ENCODE measurements at regions not wholly inside any gene's neighbourhood (a gene's known extent, or its start where the extent isn't known, plus 50 kb on each side); places are given as distances from the start of the nearest gene placed in this dataset.
A peak's percentile ranks its signal among the peaks of the same experiment; 100 is the strongest.
"Not testable (repeated sequence)": the region's sequence is repeated elsewhere in the genome, so short reads cannot be mapped to it uniquely, and the experiment has no call there.

DNA sequence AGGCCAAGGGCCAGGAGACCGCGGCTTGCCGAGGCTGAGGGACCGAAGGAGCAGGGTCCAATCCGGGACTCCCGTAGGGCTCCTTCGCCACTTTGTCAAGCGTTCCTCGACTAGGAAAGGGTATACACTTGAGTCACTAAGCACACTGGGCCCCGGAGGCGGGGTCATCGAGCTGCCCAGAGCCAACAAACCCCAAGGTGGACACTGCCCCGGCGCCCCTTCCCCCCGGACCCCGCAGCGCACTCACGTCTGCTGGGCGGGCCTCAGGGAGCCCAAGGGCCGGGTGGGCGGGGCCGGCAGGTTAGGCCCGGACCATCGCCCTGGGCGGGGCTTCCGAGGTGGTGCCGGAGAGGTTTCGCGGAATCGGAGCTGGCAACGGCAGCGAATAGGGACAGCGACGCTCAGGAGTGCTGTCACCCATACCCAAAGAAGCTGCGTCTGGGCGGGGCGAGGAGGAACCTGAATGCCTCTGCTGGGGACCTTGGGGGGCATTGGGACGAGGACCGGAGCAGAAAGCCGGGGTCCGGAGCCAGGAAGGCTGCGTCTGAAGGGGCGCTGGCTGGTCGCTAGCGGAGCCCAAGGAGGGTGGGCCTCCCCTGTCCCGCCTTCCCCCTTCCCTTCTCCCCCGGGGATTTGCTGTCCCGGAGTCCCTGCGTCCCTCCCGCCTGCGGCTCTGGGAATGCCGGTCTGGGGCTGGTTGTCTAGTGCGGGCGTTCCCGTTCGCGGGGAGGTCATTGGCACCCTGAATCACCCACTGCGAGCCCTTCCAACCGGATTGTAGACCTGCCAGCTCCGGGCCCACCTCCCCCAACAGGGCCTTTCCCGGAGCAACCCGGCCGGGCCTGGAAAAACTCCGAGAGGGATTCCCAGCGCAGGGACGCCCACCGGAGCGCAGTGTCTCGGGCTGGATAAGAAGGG is 118.2 kb upstream of the SMURF2 start:
- H3K4me3 Mint-ChIP-seq: peak overlapping the region; percentile 73
- no peaks in the 10 kb centered on the region for H3K9me3 Mint-ChIP-seq
- no peaks in the 10 kb centered on the region for H3K36me3 Mint-ChIP-seq (ENCODE audit: low read depth)
- H3K27me3 Mint-ChIP-seq (ENCODE audit: low read depth, poor library complexity): peaks cover 81% of the 10 kb centered on the region
- H3K4me1 Mint-ChIP-seq: peaks cover 32% of the 10 kb centered on the region
- no peak overlapping the region for H3K27ac Mint-ChIP-seq
- TF ChIP-seq, protein P1, sequence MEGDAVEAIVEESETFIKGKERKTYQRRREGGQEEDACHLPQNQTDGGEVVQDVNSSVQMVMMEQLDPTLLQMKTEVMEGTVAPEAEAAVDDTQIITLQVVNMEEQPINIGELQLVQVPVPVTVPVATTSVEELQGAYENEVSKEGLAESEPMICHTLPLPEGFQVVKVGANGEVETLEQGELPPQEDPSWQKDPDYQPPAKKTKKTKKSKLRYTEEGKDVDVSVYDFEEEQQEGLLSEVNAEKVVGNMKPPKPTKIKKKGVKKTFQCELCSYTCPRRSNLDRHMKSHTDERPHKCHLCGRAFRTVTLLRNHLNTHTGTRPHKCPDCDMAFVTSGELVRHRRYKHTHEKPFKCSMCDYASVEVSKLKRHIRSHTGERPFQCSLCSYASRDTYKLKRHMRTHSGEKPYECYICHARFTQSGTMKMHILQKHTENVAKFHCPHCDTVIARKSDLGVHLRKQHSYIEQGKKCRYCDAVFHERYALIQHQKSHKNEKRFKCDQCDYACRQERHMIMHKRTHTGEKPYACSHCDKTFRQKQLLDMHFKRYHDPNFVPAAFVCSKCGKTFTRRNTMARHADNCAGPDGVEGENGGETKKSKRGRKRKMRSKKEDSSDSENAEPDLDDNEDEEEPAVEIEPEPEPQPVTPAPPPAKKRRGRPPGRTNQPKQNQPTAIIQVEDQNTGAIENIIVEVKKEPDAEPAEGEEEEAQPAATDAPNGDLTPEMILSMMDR (IDR thresholded peaks at IDR 0.05): no peak
- DNase-seq: peak; percentile 67

DNA sequence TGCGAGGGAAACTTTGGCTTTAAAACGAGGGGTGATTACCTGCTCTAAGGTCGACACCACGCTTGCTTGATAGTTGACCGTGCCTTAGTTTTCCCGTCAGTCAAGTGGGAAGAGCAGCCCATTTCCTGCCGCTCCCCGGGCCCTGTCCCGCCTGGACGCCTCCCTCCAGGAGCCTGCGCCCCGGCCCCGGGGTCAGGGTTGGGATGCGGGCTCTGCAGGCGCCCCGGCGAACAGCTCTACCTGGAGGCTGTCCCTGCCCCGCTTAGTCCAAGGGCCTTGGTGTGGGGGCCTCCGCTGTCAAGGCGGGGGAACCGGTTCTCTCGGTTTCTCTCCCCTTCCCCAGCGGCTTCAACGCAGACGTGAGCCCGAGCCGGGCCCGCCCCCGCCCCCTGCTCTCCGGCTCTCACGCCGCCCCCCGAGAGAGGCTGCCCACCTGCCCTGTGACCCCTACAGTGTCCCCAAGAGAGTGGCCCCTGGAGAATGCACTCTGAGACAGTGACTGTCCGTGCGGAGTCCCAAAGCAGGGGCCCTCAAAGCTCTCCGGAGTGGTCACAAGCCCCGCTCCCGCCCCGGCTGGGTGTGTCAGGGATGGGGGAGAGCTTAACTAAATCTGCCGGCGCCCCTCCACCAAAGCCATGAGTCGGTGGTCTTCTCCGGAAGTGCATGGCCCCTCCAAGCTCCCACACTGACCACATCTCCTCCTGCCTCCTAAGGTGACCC is 117.4 kb upstream of the SMURF2 start:
- H3K27ac Mint-ChIP-seq: no peak overlapping the region
- TF ChIP-seq, protein P1 (IDR thresholded peaks at IDR 0.05): no peak
- H3K27me3 Mint-ChIP-seq (ENCODE audit: low read depth, poor library complexity): peaks cover 84% of the 10 kb centered on the region
- peaks cover 32% of the 10 kb centered on the region for H3K4me1 Mint-ChIP-seq
- peak overlapping the region; percentile 36 for H3K4me3 Mint-ChIP-seq
- H3K36me3 Mint-ChIP-seq (ENCODE audit: low read depth): no peaks in the 10 kb centered on the region
- no peak for DNase-seq
- no peaks in the 10 kb centered on the region for H3K9me3 Mint-ChIP-seq

DNA sequence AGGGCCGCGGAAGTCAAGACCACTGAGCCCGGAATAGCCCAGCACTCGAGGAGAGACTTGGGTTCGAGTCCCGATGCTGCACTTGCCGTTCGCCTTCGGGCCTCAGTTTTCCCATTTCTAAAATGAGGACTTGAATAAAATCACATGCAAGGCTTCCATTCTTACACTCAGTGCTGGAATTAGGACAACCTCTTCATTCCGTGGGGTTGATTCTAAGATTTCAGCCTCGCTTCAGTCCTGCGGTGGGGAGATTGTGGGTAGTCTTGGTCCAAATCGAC is 116.9 kb upstream of the SMURF2 start:
- not testable (repeated sequence) for DNase-seq; H3K9me3 Mint-ChIP-seq; H3K36me3 Mint-ChIP-seq (ENCODE audit: low read depth); H3K27ac Mint-ChIP-seq
- Mint-ChIP-seq H3K4me1 (peaks cover 27% of the 10 kb centered on the region), H3K4me3 (peak overlapping the region; percentile 69), H3K27me3 (ENCODE audit: low read depth, poor library complexity) (peaks cover 84% of the 10 kb centered on the region)

DNA sequence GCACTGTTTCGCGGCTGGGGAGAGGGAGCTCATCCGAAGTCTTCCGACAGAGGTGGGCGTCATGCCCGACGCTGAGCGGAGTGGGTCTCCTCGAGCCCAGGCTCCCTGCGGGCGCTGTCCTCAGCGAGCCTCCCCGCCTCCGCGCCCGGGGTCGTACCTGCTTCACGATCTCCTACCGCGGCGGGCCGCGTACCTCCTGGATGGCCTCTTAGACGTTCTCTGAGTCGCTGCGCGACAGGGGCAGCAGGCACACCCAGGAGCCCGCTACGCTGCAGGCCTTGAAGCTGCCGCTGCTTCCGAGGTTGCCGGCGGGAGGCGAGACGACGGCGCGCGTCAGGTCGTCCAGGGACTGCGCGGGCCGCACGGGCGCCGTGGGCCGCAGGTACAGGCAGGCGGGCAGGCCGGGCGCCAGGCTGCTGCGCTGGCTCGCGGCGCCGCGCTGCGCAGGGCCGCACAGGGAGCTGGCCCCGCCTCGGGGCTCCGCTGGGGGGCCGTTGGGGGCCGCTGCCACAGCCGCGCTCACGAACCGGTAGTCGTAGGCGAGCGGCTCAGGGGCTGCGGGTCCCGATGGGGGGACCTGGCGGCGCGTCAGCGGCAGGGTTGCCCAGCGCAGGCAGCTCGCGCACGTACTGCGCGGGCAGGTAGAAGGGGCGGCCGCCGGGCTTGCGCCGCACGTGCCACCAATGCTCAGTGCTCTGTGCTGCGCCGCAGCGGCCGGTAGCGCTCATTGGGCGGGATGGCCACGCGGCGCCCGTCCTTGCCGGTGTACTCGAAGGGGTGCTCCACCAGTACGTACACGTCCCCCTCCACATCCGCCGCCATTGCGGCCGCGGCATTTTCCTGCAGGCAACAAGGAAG is 116.4 kb upstream of the SMURF2 start:
- Mint-ChIP-seq H3K27ac (no peak overlapping the region), H3K27me3 (ENCODE audit: low read depth, poor library complexity) (peaks cover 83% of the 10 kb centered on the region), H3K4me1 (peaks cover 24% of the 10 kb centered on the region), H3K9me3 (no peaks in the 10 kb centered on the region), H3K4me3 (peak overlapping the region; percentile 69), H3K36me3 (ENCODE audit: low read depth) (no peaks in the 10 kb centered on the region)
- peak; percentile 48 for DNase-seq
- TF ChIP-seq, protein P1 (IDR thresholded peaks at IDR 0.05): no peak

DNA sequence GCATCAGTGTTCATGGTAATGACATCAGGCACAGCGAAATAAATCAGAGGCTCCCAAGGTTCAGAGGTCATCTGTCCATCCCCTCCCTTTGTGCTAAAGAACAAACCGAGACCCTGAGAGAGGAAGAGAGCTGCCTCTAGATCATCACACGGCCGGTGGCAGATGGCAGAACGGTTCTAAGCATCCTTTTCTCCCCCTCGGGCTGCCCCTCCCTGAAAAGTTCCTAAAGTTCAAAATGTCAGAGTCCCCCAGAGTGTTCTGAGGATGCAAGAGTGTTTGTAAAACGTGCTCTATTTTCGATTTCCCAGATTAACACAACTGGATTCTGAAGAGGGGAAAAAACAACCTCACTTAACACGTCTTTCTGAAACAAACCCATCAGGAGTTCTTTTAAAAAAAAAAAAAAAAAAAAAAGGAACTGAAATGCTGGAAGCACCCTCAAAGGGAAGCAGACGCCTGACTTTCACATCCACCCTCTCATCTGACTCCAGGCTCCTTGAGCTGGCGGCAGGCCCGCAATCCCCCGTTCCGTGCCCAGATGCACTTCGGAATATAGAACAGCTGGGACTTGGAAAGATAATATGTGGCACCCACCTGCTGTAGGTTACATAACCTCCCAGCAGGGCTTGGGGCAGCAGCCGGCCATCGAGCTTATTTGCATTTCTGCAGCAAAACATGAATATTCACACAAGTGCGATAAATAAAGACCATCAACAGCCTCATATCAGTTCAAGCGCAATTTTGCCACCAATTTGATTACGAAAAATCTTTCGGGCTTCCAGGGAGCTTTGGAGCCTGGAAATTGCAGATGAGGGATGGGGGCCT is 115.5 kb upstream of the SMURF2 start:
- no peak for DNase-seq
- H3K27me3 Mint-ChIP-seq (ENCODE audit: low read depth, poor library complexity): peaks cover 82% of the 10 kb centered on the region
- no peaks in the 10 kb centered on the region for H3K9me3 Mint-ChIP-seq
- H3K4me3 Mint-ChIP-seq: peak overlapping the region; percentile 68
- no peak overlapping the region for H3K27ac Mint-ChIP-seq
- TF ChIP-seq, protein P1 (IDR thresholded peaks at IDR 0.05): no peak
- peaks cover 24% of the 10 kb centered on the region for H3K4me1 Mint-ChIP-seq
- H3K36me3 Mint-ChIP-seq (ENCODE audit: low read depth): no peaks in the 10 kb centered on the region

All from nephron progenitor cell (in vitro differentiated cells).